ENCODE measurements at regions not wholly inside any gene's neighbourhood (a gene's known extent, or its start where the extent isn't known, plus 50 kb on each side); places are given as distances from the start of the nearest gene placed in this dataset.
"Not testable (repeated sequence)": the region's sequence is repeated elsewhere in the genome, so short reads cannot be mapped to it uniquely, and the experiment has no call there.

DNA sequence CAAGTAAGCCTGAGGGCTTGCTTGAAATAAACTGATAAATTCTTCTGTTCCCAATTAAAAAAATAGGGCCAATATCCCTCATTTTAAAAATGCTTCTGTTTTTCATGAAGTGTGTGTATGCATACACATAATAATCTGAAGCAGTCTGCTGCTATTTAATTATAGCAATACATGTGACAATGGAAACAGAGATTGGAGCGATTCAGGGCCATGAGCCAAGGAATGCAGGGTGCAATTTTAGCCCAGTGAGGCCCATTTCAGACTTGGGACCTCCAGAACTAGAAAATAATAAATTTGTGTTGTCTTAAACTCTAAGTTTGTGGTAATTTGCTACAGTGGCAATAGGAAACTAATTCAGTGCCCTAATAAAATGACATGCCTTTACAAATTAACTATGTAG, 264.9 kb downstream of the LTN1 start:
- no peak for DNase-seq
- intact Hi-C loops (cut with DNase I), result no loop called here

DNA sequence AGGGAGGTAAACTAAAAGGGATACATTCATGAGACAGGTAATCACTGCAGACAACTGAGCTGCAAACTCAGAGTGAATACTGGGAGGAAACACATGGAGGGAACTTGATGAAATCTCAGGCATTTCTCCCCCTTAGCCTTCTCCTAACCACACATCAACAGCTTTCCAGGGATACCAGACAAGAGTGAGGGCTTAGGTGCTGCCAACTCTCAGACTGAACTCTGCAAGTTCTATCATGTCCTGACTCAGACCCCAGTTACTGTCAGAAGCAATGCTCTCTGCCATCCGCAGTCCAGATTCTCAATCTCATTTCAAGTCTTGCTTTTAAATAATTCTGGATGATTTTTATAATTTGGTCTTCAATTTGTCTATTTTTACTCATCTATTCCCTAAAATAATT, 267.3 kb downstream of the LTN1 start:
- intact Hi-C loops (cut with DNase I), result no loop called here
- DNase-seq, result no peak

DNA sequence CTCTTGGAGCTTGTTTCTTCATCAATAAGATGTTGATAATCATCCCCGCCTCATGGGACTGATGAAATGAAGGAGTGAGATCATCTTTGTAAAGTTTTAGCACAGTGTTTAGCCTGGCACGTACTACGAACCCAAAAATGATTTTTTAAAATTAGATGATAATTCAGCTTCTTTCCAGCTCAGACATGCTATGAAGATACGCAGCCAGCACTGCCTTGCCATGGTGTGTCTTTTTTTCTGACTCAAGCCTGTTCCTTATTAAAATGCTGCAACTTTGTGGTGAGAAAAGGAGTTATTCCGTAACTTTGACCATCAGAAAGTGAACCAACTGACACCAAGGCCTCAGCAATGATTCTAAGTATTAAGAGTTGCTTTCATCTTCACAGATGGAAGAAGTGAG, 269.0 kb downstream of the LTN1 start:
- no peak for DNase-seq
- intact Hi-C loops (cut with DNase I), result no loop called here

DNA sequence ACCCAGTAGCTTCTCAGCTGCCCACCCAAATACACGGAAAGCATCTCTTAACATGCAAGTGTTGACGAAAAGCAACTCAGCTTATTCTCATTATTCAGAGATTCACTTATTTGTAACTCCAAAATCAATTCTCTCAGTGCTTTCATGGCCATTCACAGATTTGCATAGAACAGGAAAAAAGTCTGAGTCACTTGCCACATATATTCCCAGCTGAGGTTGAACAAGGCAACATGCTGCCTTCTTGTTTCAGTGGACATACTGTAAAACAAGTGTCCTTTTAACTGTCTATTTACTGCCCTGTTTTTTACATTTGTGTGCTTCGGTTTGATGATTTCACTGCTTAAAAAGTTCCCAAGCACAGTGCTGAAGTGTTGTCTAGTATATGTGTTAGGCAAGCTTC, 273.0 kb downstream of the LTN1 start:
- DNase-seq, result no peak
- intact Hi-C loops (cut with DNase I), result no loop called here

DNA sequence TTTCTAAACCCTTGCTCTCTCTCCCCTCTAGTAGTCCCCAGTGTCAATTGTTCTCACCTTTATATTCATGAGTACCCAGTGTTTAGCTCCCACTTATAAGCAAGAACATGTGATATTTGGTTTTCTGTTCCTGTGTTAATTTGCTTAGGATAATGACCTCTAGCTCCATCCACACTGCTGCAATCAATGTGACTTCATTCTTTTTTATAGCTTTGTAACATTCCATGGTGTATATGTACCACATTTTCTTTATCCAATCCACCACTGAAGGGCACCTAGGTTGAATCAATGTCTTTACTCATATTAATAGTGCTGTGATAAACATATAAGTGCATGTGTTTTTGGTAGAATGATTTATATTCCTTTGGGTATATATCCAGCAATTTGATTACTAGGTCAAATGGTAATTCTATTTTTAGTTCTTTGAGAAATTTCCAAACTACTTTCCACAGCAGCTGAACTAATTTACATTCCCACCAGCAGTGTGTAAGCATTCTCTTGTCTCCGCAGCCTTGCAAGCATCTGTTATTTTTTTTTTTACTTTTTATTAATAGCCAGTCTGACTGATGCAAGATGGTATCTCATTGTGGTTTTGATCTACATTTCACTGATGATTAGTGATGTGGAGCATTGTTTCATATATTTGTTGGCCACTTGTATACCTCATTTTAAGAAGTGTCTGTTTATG, 277.8 kb downstream of the LTN1 start:
- DNase-seq, result no peak
- intact Hi-C loops (cut with DNase I), result no loop called here

DNA sequence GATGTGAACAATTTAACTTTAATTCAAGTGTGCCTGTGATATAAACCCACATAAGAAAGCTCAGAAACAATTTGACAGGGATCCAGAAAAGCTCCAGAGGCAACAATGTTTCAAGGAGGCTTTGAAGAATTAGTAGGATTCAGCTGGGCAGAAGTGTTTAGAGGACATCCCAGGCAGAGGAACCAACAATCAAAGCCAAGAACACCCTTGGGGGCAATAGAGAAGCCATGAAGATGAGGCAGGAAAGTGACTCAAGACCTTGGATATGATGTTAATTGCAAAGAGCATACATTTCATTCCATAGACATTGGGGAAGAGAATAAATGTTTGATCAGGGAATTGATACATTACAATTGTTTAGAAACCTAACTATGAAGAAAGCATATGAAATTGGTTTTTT, 280.3 kb downstream of the LTN1 start:
- DNase-seq, result no peak
- intact Hi-C loops (cut with DNase I), result no loop called here

DNA sequence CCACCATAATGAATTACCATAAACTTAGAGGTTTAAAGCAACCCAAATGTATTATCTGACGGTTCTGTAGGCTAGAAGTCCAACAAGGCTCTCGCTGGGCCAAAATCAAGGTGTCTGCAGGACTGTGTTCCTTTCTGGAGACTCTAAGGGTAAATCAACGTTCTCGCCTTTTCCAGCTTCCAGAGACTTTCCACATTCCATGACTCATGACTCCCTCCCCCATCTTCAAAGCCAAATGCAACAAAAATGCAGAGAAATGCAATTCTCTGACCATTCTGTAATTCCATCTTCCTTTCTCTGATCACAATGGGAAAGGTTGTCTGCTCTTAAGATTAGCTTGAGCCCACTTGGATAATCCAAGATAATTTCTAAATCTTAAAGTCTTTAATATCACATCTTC, 287.1 kb downstream of the LTN1 start:
- intact Hi-C loops (cut with DNase I), result no loop called here
- DNase-seq, result no peak

DNA sequence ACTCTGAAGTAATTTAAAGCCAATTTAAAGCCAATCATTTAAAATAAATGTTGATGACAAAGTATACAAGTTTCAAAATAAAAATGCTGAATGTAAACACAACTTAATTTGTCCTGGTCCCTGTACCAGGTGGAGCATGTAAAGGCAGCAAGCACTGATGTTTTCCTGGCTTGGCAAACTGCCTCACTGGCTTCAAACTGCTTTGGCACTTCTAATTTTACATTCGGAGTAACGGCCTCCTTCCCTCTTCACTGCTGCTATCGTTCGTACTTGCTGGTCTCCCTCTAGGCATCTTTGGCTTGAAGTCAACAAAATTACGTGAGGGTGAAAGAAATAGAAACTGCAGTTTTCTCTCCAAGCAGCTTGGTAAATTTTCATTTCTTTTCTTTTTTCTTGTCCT, 287.9 kb downstream of the LTN1 start:
- intact Hi-C loops (cut with DNase I), result no loop called here
- DNase-seq, result peak in 2 of 10 donors; percentile 9 to 13

DNA sequence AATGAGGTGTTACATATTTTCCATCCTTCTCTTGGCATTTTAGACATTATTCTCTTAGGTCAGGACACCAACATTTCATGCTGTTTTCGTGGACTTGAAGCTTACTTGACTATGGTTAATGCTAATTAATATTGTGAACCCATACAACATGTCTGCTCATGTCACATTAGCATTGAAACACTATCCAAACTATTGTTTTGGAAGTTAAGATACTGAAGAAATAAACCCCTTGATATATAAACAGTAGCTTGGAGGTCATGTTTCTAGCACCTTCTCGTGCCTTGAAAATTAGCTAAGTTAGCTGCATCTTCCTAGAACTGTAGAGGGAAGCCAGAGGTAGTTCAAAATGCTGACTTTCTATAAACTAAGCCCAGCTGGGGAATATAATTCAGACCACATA, 288.8 kb downstream of the LTN1 start:
- intact Hi-C loops (cut with DNase I), result no loop called here
- DNase-seq, result no peak

DNA sequence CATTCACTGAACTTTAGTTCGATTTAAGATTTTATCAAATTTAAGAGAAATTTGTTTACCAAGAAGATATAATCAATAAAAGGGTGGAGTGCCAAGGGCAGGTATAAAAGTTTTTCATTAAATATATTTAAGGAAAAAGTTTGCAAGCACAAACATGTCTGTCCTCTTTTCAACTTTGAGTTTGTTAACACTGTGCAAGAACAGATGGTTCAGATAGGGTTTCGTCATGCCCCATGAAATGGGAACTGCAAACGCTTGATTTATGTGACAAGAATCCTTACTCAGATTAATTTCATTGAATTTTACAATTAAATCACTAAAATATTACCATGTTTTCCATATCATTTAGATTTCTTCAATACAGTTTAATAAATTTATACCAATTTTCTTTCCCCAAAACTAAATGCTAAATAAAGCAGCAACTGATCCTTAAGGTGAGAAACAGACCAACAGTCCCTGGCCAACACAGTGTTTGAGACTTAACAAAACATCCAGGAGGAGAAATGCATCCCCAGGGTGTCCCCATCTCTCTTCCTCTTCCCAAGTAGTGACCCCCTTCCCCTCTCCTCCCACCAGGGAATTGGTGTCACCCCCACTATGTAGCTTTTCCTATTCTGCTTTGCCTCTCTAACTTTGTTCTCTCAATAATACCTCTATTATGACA, 292.9 kb downstream of the LTN1 start:
- intact Hi-C loops (cut with DNase I), result no loop called here
- no peak for DNase-seq

DNA sequence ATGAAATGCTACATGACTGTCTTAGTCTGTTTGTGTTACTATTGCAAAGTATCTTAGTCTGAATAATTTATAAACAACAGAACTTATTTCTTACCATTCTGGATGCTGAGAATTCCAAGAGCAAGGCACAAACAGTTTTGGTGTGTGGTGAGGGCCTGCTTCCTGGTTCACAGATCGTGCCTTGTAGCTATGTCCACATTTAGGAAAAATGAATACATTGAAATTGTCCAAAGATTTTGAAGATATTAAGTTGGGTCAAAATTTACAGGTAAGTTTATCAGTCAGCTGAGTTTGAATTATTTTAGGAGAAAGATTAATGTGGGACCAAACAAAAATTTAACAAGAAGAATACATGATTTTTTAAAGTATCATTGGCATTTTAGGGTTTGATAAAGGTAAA, 293.5 kb downstream of the LTN1 start:
- no peak for DNase-seq
- intact Hi-C loops (cut with DNase I), result no loop called here

DNA sequence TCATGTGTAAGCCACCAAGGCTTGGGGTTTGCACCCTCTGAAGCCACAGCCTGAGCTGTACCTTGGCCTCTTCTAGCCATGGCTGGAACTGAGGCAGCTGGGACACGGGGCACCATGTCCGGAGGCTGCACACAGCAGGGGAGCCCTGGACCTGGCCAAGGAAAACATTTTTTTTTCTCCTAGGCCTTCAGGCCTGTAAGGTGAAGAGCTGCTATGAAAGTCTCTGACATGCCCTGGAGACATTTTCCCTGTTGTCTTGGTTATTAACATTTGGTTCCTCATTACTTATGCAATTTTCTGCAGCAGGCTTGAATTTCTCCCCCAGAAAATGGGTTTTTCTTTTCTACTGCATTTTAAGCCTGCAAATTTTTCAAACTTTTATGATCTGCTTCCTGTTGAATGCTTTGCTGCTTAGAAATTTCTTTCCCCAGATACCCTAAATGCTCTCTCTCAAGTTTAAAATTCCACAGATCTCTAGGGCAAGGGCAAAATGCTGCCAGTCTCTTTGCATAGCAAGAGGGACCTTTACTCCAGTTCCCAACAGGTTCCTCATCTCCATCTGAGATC, 295.8 kb downstream of the LTN1 start:
- intact Hi-C loops (cut with DNase I), result no loop called here
- DNase-seq, result no peak

DNA sequence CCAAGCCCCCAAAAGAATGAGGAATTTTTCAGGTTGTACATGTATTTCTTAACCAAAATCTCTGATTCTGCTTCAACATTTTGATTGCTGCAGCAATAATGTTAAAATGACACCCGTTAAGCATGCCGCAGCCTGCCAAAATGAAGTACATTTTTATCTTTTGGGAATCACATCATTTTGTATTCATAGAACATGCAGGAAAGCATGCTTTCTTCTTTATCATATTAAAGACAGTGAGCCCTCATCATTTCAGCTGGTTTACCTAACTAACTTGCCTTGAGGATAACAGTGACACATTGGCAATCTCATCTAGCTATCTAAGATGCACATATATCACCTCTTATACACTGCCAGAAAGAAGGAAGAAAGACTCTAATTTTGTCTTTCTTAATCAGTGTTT, 299.2 kb downstream of the LTN1 start:
- intact Hi-C loops (cut with DNase I), result no loop called here

DNA sequence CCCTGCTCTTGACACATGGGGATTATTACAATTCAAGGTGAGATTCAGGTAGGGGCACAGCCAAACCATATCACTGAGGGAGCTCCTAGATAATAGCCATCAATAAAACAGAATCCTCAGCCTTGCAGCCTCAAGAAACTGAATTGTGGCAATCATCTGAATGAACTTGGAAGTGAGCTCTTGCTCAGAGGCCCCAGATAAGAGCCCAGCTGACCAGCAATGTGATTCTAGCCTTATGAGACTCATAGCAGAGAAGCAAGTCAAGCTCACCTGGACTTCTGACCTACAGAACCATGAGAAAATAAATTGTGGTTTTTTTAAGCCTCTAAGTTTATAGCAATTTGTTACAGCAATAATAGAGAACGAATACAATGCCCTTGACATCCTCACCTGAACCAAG, 302.5 kb downstream of the LTN1 start:
- no peak for DNase-seq
- intact Hi-C loops (cut with DNase I), result no loop called here

More for the DNA sequence above, 299.2 kb downstream of the LTN1 start:
- no peak for DNase-seq

DNA sequence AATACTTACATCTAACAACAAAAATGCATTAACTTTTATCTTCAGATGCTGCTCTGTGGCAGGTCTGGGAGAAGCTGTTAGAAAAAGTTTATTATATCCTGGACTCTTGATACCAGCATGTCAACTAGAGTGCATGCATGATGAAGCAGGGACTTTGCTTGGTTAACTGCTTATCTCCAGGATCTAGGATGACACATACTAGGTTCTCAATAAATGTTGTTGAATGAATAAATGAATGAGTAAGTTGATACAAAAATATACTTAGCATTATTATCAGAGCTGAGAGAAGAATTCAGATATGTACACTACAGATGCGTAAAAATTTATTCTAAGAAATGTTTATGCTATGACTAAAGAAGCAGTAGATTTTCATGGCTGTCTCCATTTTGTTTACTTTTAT, 304.3 kb downstream of the LTN1 start:
- DNase-seq, result no peak
- intact Hi-C loops (cut with DNase I), result no loop called here

DNA sequence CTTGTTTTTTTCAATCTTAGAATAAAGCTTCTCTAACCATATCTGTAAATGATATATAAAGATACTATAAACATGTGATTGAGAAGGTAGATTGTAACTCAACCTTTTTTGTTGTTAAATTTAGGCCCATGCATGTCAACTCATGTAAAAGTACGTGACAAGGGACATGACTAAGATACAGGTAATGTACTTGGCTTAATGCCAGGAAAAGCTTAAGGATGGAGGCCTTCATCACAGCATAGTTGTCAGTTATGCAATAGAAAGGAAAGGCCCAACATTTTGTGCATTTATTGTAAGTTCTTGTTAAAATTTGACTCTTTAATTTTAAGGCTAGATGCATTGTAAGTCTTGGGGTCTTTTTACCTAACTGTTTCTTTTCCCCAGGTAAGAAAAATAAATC, 305.1 kb downstream of the LTN1 start:
- no peak for DNase-seq
- intact Hi-C loops (cut with DNase I), result no loop called here

DNA sequence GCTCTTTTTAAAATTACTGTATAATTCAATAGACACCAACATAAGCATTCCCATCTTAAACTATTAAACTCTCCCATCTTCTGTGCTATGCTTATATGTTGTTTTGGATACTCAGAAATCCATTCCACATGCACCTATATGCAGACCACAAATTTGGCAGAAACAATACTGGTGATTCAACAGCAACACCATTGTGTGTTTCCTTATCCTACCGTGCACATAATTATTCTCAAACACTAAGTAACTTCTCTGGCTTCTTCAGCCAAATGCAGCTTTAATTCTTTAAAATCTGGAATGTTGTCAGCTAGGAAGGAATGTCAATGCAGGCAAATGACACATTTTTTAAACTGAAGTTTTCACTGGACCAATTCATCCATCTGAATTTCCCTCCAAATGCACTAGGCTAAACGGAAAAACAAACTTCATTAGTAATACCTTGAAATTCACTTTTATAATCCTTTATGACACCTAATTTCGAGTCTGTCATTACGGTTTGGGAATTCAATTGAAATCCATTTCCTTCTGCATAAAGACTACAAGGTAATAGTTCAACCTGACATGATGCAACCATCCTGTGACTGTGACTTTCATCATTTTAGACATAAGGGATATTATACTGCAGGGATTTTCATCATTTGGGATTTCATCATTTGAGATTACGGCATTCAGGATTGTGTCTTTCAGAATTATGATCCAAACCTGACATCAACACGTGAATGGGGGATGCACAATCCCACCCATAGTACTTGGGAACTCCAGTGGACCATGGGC, 308.5 kb downstream of the LTN1 start:
- intact Hi-C loops (cut with DNase I), result no loop called here
- no peak for DNase-seq

DNA sequence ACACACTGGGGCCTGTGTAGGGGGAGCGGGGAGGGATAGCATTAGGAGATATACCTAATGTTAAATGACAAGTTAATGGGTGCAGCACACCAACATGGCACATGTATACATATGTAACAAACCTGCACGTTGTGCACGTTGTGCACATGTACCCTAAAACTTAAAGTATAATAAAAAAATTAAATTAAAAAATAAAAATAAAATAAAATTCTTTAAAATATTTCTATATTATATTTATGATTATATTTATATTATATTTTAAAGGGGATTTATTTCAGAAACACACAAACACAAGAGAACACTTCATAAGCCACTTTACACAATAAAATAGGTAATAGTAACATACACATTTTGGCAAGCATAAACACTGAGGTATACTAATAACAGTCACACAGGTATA, 309.8 kb downstream of the LTN1 start:
- DNase-seq; intact Hi-C loops (cut with DNase I): not testable (repeated sequence)

DNA sequence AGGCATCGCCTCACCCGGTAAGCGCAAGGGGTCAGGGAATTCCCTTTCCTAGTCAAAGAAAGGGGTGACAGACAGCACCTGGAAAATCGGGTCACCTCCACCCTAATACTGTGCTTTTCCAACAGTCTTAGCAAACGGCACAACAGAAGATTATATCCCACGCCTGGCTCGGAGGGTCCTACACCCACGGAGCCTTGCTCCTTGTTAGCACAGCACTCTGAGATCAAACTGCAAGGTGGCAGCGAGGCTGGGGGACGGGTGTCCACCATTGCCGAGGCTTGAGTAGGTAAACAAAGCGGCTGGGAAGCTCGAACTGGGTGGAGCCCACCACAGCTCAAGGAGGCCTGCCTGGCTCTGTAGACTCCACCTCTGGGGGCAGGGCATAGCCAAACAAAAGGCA, 315.6 kb downstream of the LTN1 start:
- peak in 2 of 10 donors; percentile 60 to 78 for DNase-seq
- intact Hi-C loops (cut with DNase I), result not testable (repeated sequence)

DNA sequence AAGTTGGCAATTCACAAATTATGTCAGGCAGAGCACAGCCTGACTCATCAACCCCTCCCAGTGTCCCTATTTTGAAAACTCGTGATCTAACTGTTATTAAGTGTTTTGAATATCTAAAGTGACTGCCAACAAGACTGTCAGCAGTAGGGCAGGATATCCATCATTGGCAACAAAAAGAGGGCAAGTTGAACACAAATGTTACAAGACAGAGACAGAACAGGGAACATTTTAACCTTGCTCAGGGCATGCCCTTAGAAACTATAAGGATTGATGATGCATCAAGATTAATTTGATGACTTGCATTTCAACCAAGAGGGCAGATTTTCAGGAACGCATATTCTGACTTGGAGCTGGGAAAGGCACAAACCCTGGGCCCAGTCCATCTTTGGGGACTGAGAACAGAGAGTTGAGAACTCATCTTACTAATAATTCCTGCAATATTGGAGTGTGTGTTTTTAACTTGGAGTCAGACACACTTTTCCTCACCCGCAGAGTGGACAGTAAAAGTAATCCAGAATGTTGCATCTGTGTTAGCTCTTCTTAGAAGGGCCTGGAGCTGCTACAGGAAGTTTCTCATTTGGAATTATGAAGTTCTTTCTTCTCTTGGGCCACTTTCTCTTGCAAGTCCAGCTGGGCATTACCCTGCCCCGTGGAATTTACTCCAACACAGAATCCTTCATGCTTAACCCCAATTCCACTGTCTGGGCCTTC, 317.2 kb downstream of the LTN1 start:
- intact Hi-C loops (cut with DNase I), result no loop called here
- no peak for DNase-seq

DNA sequence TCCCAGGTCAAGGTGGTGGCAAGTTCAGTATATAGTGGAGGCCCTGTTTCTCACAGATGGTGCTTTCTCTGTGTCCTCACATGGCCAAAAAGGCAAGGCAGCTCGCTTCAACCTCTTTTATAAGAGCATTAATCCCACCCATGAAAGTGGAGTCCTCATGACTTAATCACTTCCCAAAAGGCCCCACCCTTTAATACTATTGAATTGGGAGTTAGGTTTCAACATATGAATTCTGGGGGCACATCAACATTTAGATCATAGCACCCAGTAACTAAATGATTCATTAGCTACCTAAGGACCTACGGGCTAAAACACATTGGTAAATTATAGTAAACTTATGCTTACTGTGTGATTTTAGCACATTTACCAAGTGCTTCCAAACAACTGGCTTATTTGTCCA, 317.9 kb downstream of the LTN1 start:
- intact Hi-C loops (cut with DNase I), result no loop called here
- DNase-seq, result no peak

Data from posterior cingulate gyrus (tissue), 11 donors.